ENCODE measurements at regions not wholly inside any gene's neighbourhood (a gene's known extent, or its start where the extent isn't known, plus 50 kb on each side); places are given as distances from the start of the nearest gene placed in this dataset.

- ATAC-seq = no peak
- Histone ChIP-seq H3K79me2 (ENCODE audit: insufficient read depth, low read length) (no peaks in the 10 kb centered on the region), H2AFZ (ENCODE audit: low read length) (no peak overlapping the region), H3K27ac (ENCODE audit: extremely low read length, insufficient read depth, low read length) (no peak overlapping the region), H3K4me3 (replicated peaks in 1 of 3; ENCODE audit: insufficient read depth in 1 of 3, low read depth in 2 of 3, low read length in 3 of 3) (no peak overlapping the region), H3K4me2 (ENCODE audit: low read depth, low read length) (no peak overlapping the region), H3K9me3 (ENCODE audit: low read length) (no peaks in the 10 kb centered on the region), H3K27me3 (ENCODE audit: control insufficient read depth in 1 of 2, insufficient read depth in 2 of 2, low read length in 2 of 2) (no peaks in the 10 kb centered on the region), H3K4me1 (ENCODE audit: insufficient read depth, low read length) (no peaks in the 10 kb centered on the region), H3K36me3 (replicated peaks in 1 of 2; ENCODE audit: control insufficient read depth in 1 of 2, insufficient read depth in 2 of 2, low read length in 2 of 2) (no peaks in the 10 kb centered on the region), H3K9ac (ENCODE audit: insufficient read depth, low read depth, low read length) (no peak overlapping the region), H4K20me1 (ENCODE audit: insufficient read depth, low read length) (no peaks in the 10 kb centered on the region)
- POLR2A ChIA-PET = no interaction called here
- no peak for FAIRE-seq
- WGBS (ENCODE audit: low lambda C conversion rate) = 0% methylated on average over 1 of the region's 1 CpG
- BruUV-seq (replicated peaks) = no TSS peak
- in situ Hi-C loops (cut with HindIII; ENCODE audit: extremely low pct_ligation_motif_present, low pct_unique_long_range_greater_than_20kb) (no loop called here), intact Hi-C loops (cut with micrococcal nuclease; ENCODE audit: unreplicated experiment) (no loop called here)
- TF ChIP-seq HOXA3 (CRISPR knock-in tag; IDR thresholded peaks at IDR 0.05) = no peak
- no peak for TF ChIP-seq REPIN1 (CRISPR knock-in tag; IDR thresholded peaks at IDR 0.05; ENCODE audit: borderline replicate concordance, low read depth)
- no peak for TF ChIP-seq ETV5 (CRISPR knock-in tag; IDR thresholded peaks at IDR 0.05; ENCODE audit: borderline replicate concordance)
- TF ChIP-seq ZNF264 (CRISPR knock-in tag; IDR thresholded peaks at IDR 0.05) = no peak
- no peak for TF ChIP-seq KDM5B (CRISPR knock-in tag; IDR thresholded peaks at IDR 0.05; ENCODE audit: borderline replicate concordance)
- no peak for TF ChIP-seq KDM2A (CRISPR knock-in tag; IDR thresholded peaks at IDR 0.05; ENCODE audit: borderline replicate concordance, low read depth)
- no peak for TF ChIP-seq ZMAT5 (CRISPR knock-in tag; IDR thresholded peaks at IDR 0.05; ENCODE audit: borderline replicate concordance, low read depth)
- DNase-seq (ENCODE audit: low spot score) = no peak
- CTCF ChIA-PET (ENCODE audit: low intra/inter-chr PET ratio, low total read pairs) = no interaction called here
Observed at GRCh38 chr3:23096041-23096440, 107.1 kb upstream of the UBE2E2 start.

- FAIRE-seq (no peak), ATAC-seq (no peak), DNase-seq (ENCODE audit: low spot score) (no peak)
- no peaks in the 10 kb centered on the region for H3K4me1 ChIP-seq (ENCODE audit: insufficient read depth, low read length)
- no peaks in the 10 kb centered on the region for H3K79me2 ChIP-seq (ENCODE audit: insufficient read depth, low read length)
- H3K36me3 ChIP-seq (replicated peaks in 1 of 2; ENCODE audit: control insufficient read depth in 1 of 2, insufficient read depth in 2 of 2, low read length in 2 of 2) = no peaks in the 10 kb centered on the region
- H4K20me1 ChIP-seq (ENCODE audit: insufficient read depth, low read length) = no peaks in the 10 kb centered on the region
- H3K27ac ChIP-seq (ENCODE audit: extremely low read length, insufficient read depth, low read length) = no peak overlapping the region
- H3K9ac ChIP-seq (ENCODE audit: insufficient read depth, low read depth, low read length) = no peak overlapping the region
- ChIA-PET CTCF (ENCODE audit: low intra/inter-chr PET ratio, low total read pairs) (no interaction called here), POLR2A (no interaction called here)
- intact Hi-C loops (cut with micrococcal nuclease; ENCODE audit: unreplicated experiment) = no loop called here
- in situ Hi-C loops (cut with HindIII; ENCODE audit: extremely low pct_ligation_motif_present, low pct_unique_long_range_greater_than_20kb) = no loop called here
- no TSS peak for BruUV-seq (replicated peaks)
- WGBS (ENCODE audit: low lambda C conversion rate) = 0% methylated on average over 1 of the region's 1 CpG
- no peaks in the 10 kb centered on the region for H3K27me3 ChIP-seq (ENCODE audit: control insufficient read depth in 1 of 2, insufficient read depth in 2 of 2, low read length in 2 of 2)
- H2AFZ ChIP-seq (ENCODE audit: low read length) = no peak overlapping the region
- no peaks in the 10 kb centered on the region for H3K9me3 ChIP-seq (ENCODE audit: low read length)
- no peak overlapping the region for H3K4me3 ChIP-seq (replicated peaks in 1 of 3; ENCODE audit: insufficient read depth in 1 of 3, low read depth in 2 of 3, low read length in 3 of 3)
- H3K4me2 ChIP-seq (ENCODE audit: low read depth, low read length) = no peak overlapping the region
- TF ChIP-seq ADNP (CRISPR knock-in tag; IDR thresholded peaks at IDR 0.05) (no peak), RFXAP (CRISPR knock-in tag; IDR thresholded peaks at IDR 0.05; ENCODE audit: borderline replicate concordance) (no peak), PREB (CRISPR knock-in tag; IDR thresholded peaks at IDR 0.05) (no peak), PLRG1 (conservative IDR thresholded peaks at IDR 0.05) (no peak), ZNF530 (CRISPR knock-in tag; IDR thresholded peaks at IDR 0.05; ENCODE audit: low read depth) (no peak), ZNF124 (CRISPR knock-in tag; IDR thresholded peaks at IDR 0.05) (no peak), NFKB2 (CRISPR knock-in tag; IDR thresholded peaks at IDR 0.05; ENCODE audit: borderline replicate concordance) (no peak), MTERF4 (CRISPR knock-in tag; IDR thresholded peaks at IDR 0.05) (no peak), TARDBP (CRISPR knock-in tag; IDR thresholded peaks at IDR 0.05) (no peak), HNRNPK (IDR thresholded peaks at IDR 0.05; ENCODE audit: low read depth, low read length, poor library complexity, severe bottlenecking) (no peak), DDIT3 (CRISPR knock-in tag; IDR thresholded peaks at IDR 0.05) (no peak)
Observed at GRCh38 chr3:23099021-23099420, 104.1 kb upstream of the UBE2E2 start.

All from HepG2 (cell line).